NCI-H345 treated with DMSO at 0.1 percent for 48 hours (cell line): ENCODE measurements at regions not wholly inside any gene's neighbourhood (a gene's known extent, or its start where the extent isn't known, plus 50 kb on each side); places are given as distances from the start of the nearest gene placed in this dataset.

Source experiments
- DNase-seq: peaks from one replicate; lab custom pipeline; 2025; ENCODE audit not compliant: unreplicated experiment; lab: John Stamatoyannopoulos, UW

DNA sequence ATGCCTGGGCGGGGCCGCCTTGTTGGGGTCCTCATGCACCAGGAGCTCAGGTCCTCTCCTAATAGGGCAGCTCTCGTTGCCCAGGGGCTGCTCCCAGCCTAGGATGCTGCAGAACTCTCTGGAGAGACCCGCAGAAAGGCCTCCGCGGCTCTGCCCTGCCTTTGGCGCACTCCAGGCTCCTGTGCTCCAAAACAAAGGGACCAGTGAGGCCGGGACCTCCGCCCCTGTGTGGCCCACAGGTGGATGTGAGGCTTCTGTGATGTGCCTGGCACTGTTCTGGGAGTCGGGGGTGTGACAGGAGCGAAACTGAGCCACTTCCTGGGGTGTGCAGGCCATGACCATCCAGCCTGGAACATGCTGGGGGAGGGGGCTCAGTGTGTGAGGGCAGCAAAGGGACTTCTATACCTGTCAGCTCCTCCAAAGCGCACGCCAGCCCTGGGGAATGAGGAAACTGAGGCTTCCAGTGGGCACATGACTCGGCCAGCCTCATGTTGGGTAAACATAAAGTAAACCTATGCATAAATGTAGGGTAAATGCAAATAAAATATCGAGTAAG lies 153.2 kb downstream of the IRF8 start:
- no peak for DNase-seq

DNA sequence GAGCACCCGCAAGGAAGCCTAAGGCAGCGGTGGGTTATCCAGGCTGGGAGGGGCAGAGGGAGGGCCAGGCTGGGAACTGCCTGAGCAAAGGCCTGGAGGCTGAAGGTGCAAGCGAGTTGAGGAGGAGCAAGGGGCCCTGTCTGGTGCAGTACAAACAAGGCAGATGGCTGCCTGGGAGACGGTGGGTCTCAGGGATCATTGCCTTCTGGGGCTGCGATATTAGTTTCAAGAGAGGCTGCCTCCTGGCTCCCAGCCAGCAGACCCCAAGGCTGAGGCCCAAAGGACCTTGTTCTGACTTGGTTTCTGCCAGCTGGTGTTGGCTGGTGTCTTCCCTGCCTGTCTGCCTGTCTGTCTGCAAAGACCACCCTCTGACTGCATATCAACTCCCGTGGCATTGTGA lies 154.0 kb downstream of the IRF8 start:
- DNase-seq = no peak

DNA sequence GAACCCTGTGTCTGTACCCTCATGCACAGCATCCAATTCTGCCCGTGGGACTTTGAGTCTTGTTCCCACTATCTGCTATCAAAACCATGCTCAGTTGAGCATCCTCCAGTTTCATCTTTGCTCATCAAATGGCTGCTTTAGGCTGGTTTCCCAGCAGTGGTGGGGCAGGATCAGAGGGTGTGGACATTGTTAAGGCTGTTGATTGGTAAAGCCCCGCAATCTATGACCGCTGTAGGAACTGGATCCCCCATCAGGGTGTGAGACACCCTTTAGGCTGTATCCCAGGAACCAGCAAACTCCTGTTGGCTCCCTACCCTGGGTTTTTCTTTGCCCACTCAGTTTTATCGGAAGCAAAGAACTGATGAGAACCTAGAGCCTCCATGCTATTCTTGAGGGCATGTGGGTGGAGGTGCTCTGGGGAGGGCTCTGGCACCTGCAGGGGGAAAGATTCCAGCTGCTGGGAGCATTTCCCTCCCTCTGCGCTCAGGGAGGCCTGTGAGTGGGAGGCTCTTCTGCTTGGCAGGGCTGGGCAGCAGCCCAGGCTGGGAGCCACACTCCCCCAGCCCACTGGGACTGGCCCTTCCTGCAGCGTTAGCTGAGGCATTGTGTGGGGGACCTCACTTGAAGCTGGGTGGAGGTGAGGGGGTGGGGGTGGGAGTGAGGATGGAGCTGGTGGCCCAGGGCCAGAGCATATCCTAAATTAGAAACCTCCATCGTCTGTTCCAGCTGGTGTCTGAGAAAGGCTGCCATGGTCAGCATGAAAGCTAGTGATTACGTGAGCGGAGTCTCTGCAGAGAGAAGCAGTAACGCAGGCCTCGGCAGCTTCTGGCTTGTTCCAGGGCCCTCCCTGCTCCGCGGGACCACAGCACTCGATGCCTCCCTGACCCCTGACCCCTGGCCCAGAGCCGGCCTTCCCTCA lies 160.6 kb downstream of the IRF8 start:
- no peak for DNase-seq

DNA sequence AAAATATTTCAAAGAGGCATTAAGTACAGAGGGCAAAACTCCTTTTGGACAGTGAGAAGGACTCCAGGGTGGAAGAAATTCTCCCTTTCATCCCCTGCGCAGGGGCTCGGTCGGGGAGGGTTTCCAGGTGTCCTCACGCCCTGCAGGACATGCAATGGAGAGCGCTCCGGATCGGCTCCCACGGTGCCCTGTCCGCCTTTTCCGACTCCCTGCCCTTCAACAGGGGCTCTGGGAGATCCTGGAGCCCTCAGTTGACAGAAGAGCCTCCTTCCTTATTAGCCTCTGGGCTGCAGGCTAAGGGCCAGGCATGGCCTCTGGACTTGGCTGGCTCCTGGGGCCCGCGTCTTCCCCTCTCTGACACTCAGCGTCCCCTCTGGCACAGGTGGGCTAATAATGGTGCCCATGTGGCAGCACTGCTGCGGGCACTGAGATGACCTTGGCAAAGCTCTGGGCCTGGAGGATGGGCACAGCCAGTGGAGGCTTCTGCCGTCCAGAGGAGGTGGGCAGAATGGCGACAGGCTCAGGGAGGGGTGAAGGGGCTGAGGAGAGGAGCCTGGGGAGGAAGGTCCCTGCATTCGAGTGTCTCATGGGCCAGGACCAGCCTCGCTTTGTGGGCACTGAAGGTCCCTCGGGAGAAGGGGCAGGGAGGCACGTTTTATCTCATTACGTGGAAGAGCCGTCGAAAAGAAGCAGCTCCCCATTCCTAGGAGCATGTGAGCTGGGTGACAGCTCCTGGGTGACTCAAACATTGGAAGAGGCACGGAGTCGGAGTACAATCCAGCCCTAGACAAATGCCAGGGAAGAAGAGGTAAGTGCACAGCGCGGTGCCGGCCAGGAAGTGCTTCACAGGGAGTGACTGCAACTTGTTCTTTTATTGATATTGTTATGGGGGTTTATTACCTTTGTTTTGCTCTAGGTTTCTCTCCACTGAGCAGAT lies 161.7 kb downstream of the IRF8 start:
- DNase-seq = no peak

DNA sequence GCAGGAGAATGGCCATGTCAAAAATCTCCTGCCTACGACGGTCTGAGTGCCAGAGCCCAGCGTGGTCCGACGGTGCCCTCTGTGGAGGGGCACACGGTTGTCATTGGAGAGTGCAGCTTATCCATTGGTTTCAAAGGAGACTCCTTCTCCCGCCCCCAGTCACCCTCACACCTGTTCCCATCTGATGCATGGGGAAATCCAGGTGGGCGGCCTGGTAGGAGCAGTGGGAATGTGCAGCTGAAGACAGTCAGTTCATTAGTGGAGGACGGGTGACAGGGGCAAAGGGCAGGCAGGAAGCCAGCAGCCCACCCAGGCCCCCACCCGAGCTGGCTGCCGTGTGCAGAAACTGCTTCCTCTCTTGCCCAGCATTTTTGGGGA lies 162.3 kb downstream of the IRF8 start:
- no peak for DNase-seq

DNA sequence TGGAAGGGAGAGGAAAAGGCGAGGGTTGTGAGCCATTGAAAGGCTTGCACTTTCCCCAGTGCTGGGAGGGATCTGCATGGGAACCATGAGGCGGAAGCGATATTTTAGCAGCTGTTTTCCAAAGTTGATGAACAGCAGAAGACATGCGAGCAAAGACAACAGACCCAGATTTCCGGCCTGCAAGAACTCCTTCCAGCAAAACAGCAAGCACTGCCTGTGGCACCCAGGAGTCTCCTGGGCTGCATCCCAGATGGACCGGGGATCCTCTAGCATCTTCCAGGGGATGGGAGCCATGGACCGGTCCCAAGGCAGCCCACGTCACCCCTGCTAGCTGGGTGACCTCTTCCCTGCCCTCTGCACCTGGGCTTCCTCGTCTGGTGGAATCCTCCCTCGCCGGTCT lies 162.8 kb downstream of the IRF8 start:
- DNase-seq = no peak

DNA sequence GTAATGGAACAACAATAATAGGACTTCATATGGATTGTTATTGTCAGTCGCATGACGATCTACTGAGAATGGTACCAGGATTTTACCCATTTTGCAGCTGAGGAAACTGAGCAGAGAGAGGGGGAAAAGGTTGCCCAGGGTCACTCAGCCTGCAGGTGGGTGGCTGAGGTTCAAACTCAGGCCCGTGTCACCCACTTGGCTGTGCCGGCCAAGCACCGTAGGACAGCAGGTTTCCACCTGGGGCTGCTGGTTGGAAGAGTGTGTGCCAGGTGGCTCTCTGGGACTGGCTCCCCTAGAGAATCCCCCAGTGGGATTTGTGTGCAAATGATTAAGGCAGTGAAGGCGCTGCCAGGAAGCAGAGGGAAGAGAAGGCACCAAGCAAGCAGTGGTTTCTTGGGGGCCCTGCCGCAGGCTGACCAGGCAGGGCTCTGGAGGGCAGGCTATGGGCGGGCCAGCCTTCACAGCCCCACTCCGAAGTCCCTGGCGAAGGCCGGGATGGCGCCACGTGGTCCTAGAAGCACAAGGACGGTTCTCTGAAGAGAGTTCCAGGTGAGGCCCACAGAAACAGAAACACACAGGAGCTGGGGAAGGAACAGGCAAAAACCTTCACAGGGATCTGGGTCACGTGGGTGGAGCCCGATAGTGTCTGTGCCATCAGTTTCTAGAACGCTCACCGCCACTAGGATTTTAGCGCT lies 163.5 kb downstream of the IRF8 start:
- no peak for DNase-seq

DNA sequence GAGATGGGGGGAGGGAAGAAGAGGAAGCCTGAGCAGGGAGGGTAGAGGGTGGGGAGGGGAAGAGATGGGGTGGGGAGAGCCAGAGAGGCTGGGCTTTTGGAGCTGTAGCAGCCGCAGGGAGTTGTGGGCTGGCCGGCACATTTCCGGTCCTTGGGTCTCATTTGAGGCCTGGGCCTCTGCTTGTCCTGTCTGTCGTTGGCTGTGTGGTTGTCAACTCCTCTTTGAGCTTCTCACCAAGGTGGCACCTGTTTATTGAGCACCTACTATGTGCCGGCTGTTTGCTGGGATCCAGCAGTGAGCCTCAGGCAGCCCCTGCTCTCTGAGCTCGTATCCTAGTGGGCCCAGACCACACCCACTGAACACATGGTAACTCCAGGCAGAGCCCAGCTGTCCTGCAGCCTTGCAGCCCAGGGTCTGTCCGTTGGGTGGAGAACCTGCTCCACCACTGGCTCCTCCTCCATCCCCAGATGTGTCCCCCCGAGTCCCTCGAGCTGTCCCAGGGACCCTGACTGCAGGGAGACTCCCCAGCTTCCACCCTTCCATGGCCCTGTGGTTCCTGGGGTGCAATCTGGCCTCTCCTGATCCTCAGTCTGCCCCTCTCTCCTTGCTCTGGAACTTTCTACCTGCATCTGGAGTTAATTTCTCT lies 164.9 kb downstream of the IRF8 start:
- no peak for DNase-seq

DNA sequence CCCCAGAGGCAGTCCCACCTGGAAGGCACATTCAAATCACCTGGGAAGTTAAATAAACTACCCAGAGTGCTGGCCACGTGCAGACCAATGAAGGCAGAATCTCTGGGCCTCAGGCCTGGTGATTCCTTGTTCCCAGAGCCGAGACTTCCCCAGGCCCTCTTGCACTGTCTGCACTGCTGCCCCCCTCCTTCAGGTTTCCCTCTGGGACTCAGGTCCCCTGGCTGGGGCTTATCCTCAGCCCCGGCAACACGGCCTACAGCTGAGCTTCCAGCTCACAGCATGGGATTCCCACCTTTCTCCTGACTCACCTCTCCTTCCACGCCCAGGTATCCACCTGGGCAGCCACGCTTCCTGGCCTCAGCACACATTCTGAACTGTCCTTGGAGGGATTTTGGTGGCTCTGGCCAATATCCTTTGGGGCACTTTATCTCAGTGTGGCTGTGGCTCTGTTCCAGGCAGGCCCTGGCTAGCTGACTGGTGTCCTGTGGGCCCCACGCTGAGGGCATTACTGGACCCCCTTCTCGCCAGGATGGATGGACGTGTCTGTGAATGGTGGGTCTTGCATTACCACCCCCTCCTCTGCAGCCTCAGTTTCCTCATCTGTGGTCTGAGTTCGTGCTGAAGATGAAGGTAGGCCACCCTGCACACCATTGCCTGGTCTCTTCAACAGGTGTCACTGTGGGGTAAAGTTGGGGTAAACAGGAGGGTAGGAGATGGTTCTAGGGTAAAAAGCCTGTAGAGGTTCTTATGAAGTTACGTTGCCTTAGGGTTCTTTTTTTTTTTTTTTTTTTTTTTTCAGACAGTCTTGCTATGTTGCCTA lies 165.7 kb downstream of the IRF8 start:
- DNase-seq = no peak

DNA sequence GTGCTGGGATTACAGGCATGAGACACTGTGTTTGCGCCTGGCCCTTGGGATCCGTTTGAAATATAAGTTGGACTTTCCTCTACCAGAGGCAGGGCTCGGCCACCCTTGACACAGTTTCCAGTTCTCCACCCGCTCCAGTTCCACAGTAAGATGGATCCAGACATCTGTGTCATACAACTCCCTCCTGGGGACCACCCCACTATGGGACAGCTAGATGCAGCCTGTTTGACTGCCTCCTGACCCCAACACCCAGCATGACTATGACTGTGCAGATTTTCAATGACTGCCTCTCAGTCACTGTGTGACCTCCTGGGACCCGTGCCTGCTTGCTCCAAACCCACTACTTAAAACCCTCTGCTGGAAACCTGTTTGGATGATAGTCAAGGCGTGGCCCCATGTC lies 166.7 kb downstream of the IRF8 start:
- DNase-seq = no peak

DNA sequence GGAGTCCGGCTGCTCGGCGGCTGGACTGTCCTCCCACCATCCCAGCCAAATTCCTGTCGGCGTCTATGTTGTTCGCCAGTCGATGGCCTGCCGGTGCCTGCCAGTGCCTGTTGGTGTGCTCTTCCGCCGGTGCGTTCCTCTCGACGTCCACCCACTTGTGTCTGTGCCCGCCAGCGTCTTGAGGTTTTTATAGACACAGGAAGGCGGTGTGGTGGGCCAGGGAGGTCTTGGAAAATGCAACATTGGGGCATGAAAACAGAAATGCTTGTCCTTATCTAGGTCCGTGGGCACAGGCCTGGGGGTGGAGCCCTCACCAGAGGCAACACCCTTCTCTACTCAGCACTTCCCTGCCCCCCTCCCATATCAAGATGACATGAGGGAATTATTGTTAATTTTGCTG lies 167.8 kb downstream of the IRF8 start:
- no peak for DNase-seq

DNA sequence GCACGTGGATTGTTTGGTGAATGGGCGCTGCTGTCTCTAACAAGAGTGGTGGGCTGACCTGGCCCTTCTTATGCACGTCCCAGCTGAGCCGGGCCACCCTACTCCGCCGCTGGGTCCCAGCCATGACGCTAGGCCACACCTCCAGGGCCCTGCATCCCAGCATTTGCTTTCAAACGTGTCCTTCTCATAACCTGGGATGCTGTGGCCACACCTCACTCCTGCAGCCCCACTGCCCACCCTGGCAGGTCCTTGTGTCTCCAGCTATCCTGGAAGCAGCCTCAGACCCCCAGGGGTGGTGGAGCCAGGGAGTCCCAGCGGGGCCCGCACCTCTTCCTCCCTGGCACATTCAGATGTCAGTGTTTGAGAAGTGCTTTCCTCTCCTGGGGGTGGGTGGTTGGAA lies 168.6 kb downstream of the IRF8 start:
- no peak for DNase-seq

DNA sequence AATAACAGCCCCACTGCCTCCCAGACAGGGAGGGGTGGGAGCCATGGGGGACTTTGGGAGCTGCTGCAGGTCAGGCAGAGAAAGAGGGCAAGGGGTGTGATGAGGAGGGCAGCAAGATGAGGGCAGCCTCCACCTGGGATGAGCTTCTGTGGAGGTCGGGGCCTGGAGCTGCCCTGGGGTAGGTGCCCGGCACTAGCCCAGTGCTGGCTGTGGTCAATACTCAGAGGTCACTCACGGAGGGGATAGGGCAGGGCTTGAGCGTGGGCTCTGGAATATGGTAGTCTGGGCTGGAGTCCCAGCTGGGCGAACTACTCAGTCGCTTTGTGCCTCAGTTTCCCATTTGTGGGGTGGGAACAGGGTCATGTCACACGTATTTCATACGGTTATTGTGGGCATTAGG lies 169.0 kb downstream of the IRF8 start:
- DNase-seq = no peak

DNA sequence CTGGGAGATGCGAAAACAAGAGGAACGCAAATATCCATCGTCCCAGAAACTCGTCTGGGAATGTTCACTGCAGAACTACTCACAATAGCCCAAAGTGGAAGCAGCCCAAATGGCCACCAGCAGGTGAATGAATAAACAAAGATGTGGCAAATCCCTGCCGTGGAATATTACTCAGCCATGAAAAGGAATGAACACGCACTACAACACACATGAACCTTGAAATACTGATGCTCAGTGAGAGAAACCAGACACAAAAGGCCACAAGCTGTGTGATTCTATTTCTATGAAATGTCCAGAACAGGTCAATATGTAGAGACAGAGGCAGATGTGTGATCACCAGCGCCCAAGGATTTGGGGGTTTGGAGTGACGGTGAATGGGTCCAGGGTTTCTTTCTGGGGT lies 169.8 kb downstream of the IRF8 start:
- DNase-seq = no peak

DNA sequence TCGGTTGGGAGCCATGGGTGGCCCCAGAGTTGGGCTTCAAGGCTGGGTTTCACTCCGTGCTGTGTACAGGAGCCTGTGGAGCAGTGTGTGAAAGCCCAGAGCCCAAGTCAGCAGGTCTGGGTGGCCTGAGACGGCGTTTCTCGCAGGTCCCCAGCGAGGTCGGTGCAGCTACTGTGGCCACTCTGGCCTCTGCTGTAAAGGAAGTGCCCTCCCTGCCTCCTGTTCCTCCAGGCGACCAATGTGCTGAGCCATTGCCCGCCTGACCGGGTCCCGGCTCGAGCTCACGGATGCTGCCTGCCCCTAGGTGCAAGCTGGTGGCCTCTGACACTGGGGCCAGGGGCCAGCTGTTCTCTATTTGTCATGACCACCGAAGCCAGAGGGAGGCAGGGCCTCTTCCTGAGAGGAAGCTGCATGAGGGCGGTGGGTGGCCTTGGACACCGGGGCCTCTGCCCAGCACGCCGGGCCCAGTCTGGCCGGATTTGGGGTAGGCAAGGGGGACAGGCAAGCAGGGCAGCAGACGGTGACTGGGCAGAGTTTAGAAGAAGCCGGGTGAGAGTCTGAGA lies 170.9 kb downstream of the IRF8 start:
- DNase-seq = no peak

DNA sequence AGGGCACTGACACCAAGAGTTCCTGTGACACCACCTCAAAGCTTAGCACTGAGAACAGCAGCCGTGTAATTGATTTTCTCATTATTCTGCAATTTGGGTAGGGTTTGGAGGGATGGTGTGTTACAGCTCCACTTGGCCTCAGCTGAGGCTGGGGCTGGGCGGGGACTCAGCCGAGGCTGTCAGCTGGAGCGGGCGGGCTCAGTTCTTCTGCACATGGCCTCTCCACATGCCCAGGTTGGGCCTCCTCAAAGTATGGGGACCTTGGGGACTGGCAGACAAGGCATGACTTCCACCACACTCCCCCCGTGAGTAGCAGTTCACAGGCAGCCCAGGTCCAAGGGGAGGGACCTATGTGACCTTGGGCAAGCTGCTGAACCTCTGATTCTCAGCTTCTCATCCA lies 171.5 kb downstream of the IRF8 start:
- no peak for DNase-seq

DNA sequence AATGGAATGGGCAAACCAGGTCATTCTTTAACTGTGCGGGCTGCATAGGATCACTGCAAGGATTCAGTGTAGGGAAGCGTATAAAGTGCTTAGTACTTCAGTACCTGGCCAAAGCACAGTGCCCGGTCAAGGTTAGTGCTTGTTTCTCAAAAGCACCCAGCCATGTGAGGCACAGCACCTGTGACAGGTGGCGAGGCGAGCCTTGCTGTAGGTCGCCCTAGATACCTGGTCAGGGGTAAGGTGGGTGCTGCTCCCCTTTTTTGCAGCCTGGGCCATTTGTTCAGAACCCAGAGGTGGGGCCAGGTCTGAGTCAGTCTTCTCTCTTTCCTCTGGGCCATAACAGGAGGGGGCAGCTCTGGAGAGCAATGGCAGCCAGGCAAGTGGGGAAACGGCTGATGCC lies 172.0 kb downstream of the IRF8 start:
- no peak for DNase-seq

DNA sequence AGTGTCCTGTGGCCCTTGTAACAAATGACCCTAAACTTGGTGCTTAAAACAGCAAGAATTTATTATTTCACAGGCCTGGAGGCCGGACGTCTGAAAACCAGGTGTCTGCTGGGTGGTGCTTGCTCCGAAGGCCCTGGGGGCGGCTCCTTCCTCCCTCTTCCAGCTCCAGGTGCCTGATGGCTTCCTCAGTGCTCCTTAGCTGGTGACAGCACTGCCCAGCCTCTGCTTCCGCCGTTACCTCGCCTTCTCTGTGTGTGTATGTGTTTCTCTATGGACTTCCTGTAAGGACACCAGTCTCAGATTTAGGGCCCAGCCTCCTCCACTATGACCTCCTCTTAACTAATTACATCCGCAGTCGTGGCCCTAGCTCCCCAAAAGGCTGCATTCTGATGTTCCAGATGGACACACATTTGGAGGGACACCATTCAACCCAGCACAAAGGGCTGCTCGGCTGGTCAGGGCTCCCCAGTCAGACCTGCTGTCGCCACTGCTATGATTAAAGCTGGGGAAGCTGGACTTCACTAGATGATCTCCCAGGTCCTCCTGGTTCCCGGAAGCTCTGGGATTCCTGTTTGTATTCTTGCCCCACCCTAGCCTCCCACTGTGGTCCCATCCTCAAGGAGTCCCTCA lies 172.8 kb downstream of the IRF8 start:
- no peak for DNase-seq
